ENCODE measurements at regions not wholly inside any gene's neighbourhood (a gene's known extent, or its start where the extent isn't known, plus 50 kb on each side); places are given as distances from the start of the nearest gene placed in this dataset.

- DNase-seq: no peak
Observed at GRCh38 chr5:18119156-18119785, 485.0 kb downstream of the TAF11L14 start.

DNA sequence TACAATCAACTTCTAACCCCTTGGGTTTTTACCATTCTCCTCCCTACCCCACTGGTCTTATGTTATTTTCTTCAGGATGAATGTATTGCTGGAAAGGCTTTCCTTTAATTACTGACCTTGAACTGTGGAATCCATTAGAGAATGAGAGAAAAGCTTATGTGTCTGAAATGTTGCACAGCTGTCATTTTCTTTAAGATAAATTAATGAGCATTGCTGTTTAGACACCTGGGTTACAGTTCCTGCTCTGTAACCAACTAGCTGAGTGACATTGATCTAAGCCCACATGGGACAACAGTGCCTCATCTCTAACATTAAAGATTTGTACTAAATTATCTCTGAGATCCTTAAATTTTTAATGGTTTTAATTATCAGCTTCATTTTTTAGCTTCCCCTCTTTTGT lies 507.0 kb downstream of the TAF11L14 start:
- no peak for DNase-seq

- no peak for DNase-seq
Observed at GRCh38 chr5:18142831-18143230, 508.6 kb downstream of the TAF11L14 start.

DNA sequence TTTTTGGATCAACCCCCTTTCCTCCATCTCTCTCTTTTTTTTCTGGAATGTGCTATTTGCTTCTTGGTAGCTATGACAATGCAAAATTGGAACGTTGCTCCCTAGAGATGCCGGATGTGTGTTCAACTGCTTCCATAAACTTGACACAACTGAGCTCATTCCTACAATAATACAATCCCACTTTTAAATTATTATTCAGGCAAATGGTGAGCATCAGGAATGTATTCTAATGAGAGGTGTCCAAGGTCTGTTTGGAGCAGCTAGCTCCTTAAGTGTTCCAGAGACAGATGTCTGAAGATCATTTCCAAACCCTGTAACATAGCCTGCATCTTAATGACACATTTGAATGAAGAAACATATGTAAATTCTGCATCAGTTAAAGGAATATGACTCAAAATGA lies 518.4 kb downstream of the TAF11L14 start:
- DNase-seq: no peak

GRCh38 chr5:18158166-18158565 lies 523.9 kb downstream of the TAF11L14 start:
- DNase-seq: no peak

GRCh38 chr5:18159331-18159730 lies 525.1 kb downstream of the TAF11L14 start:
- DNase-seq: no peak

DNA sequence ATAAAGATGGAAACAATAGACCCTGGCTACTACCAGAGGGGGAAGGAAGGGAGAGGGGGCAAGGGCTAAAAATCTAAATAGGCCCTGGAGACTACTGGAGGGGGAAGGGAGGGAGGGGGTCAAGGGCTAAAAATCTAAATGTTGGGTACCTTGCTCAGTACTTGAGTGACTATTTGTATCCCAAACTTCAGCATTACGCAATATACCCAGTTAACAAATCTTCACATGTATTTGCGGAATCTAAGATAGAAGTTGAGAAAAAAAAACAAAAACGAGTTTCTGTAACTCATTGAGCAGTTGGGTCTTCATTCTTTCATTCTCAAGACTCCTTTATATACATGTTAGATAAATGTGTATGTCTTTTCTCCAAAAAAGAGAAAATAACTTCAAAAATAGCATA lies 537.4 kb downstream of the TAF11L14 start:
- no peak for DNase-seq

DNA sequence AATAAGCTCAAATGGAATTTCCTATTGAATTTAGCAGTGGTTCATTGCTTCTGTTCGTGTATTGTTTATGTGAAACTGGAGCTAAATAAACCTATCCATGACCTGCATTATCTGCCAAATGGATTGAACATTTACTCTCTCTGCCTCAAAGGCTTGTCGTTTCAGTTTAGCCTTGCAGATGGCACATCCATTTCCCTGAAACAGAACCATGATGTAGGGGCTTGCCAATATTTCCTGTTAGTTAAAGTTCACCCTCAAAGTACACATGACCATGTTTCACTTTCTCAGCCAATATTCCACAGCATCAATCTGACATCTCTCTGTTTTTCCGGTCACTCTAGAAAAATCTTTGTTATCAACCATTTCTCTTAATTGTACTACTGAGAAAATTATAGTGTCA lies 545.3 kb downstream of the TAF11L14 start:
- DNase-seq: no peak

DNA sequence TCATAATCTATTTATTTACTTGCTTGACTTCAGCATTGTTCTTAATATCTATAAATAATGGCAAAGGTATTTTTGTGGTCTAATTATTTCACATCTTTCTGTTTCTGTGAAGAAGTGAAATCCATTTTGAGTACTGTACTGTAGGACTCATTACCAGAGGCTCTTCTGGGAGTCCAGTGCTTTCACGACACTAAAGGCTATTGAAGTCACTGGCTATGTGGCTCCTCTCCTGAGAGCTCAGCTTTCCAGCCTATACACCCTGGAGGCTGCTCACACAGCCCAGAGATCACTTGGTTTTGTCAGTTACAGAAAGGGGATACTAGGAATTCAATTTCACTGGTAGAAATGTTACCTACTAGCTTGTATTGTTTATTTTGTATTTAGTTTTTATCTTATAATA lies 547.3 kb downstream of the TAF11L14 start:
- DNase-seq: no peak

- no peak for DNase-seq
Observed at GRCh38 chr5:18195910-18196309, 561.6 kb downstream of the TAF11L14 start.

DNA sequence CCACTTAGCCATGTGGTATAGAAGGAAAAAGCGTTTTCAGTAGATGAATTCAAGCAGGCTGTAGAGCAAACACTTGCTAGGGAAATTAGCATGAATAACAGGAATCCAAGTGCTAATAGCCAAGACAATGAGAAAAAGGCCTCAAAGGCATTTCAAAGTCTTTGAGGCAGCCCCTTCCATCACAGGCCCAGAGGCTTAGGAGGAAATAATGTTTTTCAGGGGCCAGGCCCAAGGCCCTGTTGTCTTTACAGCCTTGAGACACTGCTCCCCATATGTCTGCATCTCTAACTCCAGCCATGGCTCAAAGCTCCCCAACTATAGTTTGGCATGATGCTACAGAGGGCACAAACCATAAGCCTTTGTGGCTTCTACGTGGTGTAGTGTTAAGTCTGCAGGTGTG lies 563.5 kb downstream of the TAF11L14 start:
- DNase-seq: no peak

DNA sequence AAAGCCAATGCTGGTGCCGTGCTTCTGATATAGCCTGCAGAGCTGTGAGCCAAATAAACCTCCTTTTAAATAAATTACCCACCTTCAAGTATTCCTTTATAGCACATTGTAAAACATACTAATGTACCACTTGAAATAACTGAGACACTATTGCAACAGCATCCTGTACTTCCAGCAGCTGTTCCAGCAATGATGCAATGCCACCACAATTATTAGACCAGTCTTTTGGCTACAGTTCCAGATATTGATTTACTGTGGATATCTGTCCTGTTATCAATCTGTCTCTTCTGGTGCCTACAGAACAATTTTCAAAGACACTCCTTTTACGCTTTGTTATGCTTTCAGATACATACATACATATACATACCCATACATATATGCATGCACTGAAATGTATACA lies 567.9 kb downstream of the TAF11L14 start:
- DNase-seq: no peak

DNA sequence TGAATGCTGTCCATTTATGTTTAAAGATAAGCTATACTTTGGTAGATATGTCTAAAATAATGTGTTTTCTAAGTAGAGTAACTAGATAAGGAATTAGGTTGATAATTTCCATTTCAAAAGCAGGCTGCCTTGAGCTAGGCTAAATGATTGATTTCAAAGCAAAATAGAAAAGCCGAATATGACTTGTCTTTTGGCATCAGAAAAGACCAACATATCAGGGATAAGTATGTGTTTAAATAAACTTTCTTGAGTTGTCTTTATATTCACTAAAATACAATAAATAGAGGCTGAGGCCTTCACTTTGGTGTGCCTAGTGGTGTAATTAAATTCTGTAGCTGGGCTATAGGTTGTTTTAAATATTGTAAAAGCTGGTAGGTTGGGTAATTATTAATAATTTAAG lies 569.0 kb downstream of the TAF11L14 start:
- no peak for DNase-seq

- DNase-seq: no peak
Observed at GRCh38 chr5:18213666-18214065, 579.4 kb downstream of the TAF11L14 start.

DNA sequence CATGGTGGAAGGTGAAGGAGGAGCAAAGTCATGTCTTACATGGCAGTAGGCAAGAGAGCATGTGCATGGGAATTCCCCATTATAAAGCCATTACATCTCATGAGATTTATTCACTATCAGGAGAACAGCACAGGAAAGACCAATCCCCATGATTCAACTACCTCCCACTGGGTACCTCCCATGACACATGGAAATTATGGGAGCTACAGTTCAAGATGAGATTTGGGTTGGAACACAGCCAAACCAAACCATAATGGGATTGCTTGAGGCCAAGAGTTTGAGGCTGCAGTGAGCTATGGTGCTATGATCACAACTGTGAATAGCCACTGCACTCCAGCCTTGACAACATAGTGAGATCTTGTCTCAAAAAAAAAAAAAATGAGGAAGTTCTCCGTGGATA lies 581.8 kb downstream of the TAF11L14 start:
- DNase-seq: no peak

DNA sequence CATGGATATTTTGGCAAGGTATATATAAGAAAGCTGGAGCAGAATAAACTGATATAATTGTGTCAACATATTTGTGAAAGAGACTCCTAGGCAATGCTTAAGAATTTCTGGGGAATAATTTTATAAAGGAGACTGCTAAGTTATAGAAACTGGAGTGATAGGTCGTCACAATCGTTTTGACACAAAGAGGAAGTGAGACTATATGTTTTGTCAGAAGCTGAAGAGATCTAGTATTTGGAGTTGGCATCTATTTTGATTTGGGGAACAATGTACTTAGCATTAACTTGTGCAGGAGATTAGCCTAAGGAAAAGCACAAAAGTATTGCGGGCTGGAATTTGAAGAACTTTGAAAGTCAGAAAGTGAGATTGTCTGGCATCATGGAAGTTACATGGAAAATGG lies 582.5 kb downstream of the TAF11L14 start:
- DNase-seq: no peak

- no peak for DNase-seq
Observed at GRCh38 chr5:18219241-18219640, 585.0 kb downstream of the TAF11L14 start.

GRCh38 chr5:18220631-18221030 lies 586.4 kb downstream of the TAF11L14 start:
- no peak for DNase-seq

DNA sequence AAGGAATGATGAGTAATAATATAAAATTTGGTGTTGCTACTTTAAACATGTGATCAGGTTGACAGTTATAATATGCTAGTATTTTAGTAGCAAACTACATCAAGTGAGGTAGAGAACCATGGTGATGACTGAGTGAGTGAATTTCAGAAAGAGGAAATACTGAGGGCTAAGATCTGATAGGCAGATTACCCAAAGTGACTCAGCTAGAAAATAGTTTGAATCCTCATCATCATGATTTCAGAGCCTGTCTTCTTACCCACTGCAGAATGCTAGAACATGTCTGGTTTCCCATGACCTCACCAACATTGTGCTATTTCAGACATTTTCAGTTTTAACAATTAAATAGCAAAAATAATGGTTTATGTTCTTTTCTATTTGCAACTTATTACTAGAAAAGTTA lies 602.1 kb downstream of the TAF11L14 start:
- DNase-seq: no peak

- no peak for DNase-seq
Observed at GRCh38 chr5:18238321-18238720, 604.1 kb downstream of the TAF11L14 start.

- DNase-seq: no peak
Observed at GRCh38 chr5:18240971-18241370, 606.7 kb downstream of the TAF11L14 start.

DNA sequence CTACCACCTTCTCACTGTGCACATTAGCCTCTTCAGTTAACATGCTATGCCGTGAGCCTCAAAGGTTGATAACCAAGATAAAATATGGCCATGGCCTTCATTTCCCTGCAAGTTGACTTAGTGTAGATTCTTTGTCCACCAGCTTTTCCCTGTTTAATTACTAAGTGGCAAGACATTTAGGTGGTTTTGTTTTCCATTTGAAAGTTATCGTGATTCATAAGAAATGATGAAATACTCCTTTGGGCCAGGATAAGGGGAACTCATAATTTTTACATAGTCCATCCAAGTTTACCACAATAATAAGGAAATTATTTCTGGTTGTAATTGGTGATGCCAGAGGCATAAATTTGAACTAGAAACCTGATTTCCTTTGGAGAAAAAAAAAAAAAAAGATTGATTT lies 609.6 kb downstream of the TAF11L14 start:
- DNase-seq: no peak

- no peak for DNase-seq
Observed at GRCh38 chr5:18244309-18244708, 610.0 kb downstream of the TAF11L14 start.

DNA sequence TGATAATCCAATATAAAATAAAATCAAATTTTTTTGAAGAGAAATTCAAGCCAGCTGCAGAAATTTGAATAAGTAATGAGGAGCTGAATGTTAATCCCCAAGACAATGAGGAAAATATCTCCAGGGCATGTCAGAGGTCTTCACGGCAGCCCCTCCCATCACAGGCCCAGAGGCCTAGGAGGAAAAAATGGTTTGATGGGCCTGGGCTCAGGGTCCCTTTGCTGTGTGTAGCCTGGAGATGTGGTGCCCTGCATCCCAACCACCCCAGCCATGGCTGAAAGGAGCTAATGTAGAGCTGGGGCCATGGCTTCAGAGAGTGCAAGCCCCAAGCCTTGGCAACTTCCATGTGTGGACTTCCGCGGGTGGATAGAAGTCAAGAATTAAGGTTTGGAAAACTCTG lies 618.3 kb downstream of the TAF11L14 start:
- DNase-seq: no peak

DNA sequence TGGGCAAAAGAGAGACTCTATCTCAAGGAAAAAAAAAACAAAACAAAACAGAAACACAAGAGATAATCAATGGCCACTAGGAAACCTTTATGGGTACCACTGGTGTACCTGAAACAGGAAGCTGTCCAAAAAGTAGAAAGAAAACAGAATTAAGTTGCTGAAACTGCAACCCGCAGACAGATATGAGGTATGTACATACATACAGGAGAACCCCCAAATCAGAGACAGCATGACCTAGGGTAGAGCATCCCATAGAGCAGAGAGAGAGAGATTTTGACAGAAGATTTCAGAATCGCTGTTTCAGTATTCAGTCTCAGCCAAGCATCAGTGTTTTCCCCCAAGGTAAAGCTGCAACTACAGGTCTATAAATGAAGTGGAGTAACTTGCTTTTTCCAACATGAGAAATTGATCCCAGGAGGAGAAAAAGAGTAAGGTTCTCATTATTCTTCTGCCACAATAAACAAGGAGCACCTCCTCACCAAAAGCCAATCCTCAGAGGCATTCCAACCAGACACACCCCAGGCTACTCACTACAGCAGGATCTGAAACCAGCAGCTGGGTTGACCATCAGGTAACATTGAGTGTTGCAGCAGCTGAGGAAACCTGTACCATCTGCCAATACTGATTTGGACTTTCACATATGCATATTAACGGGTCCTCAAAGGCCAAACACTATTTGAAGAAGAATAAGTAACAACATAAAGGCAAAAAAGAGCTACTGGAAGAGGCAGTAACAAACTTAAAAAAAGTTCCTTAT lies 630.0 kb downstream of the TAF11L14 start:
- no peak for DNase-seq

Measured in NK-92 treated with Interleukin-12 subunit alpha and Interleukin-12 subunit beta, amount 100 ng/mL, for 24 hours (cell line).